D721Med (cell line): ENCODE measurements at regions not wholly inside any gene's neighbourhood (a gene's known extent, or its start where the extent isn't known, plus 50 kb on each side); places are given as distances from the start of the nearest gene placed in this dataset.
"Not testable (repeated sequence)": the region's sequence is repeated elsewhere in the genome, so short reads cannot be mapped to it uniquely, and the experiment has no call there.

Experiments used
- DNase-seq: peaks from one replicate; pipeline ENCODE4 v3.0.0; 2011; ENCODE audit warnings: low spot score; ENCODE audit not compliant: insufficient read length
- FAIRE-seq: peaks from 2 replicates; lab custom pipeline; 2011; peaks lifted over from hg19 to GRCh38; lab: Jason Lieb, UNC
- TF ChIP-seq, protein P1 (sequence below): IDR thresholded peaks from 2 replicates; pipeline ENCODE4 v1.5.1; 2012; ENCODE audit warnings: mild to moderate bottlenecking, control low read depth; ENCODE audit not compliant: insufficient read depth; ENCODE audit errors: missing control alignments

DNA sequence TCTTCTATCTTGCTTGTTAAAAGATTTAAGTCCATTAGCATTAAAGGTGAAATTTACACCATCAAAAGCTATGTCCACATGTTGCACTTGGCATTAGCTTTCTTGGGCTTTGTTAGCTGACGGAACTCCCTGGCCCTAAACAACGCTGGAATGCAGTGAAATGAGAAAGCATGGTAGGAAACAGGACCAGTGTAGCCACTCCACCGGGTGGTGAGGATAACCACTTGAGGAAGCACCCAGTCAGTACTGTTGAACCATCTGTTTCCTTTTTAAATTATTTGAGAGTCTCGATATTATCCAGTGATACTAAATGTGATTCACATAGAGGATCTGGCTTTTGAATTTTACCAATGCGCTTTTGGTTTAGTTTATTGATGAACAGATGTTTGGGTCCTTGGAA lies 374.9 kb upstream of the NOX3 start:
- FAIRE-seq (no peak), DNase-seq (no peak)
- TF ChIP-seq, protein P1, sequence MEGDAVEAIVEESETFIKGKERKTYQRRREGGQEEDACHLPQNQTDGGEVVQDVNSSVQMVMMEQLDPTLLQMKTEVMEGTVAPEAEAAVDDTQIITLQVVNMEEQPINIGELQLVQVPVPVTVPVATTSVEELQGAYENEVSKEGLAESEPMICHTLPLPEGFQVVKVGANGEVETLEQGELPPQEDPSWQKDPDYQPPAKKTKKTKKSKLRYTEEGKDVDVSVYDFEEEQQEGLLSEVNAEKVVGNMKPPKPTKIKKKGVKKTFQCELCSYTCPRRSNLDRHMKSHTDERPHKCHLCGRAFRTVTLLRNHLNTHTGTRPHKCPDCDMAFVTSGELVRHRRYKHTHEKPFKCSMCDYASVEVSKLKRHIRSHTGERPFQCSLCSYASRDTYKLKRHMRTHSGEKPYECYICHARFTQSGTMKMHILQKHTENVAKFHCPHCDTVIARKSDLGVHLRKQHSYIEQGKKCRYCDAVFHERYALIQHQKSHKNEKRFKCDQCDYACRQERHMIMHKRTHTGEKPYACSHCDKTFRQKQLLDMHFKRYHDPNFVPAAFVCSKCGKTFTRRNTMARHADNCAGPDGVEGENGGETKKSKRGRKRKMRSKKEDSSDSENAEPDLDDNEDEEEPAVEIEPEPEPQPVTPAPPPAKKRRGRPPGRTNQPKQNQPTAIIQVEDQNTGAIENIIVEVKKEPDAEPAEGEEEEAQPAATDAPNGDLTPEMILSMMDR: no peak

DNA sequence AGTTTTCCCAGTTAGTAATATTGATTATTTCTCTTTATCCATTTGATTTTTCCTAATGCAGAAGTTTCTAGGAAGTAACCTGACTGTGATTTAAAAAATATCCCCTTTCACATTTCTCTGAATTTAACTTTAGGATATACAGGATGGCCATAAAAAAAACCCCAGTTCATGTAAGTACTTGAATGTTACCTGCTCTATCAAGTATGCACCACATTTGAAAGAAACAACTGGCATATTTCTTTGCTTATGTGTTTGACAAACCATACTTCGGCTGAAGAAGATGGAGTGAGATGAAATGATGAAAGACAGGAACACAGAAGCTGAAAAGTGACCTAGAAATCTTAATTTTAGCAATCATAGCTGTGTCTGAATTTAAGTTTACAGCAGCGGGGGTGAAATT lies 374.0 kb upstream of the NOX3 start:
- DNase-seq: no peak
- no peak for FAIRE-seq
- TF ChIP-seq, protein P1: no peak

DNA sequence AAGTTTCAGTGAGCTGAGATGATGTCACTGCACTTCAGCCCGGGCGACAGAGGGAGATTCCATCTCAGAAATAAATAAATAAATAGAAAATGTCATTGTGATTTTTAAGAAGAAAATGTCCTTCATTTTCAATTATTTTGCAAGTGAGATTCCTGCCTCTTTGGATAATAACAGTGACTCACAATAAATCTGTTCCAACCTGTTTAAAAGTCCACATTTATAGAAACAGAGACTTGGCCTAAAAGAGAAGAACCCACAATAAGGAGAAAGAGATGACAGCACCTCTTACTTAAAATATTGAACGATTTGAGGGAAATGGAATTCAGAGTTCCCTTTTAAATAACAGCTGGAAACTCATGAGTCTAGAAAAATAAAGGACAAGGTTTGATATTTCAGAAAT lies 373.4 kb upstream of the NOX3 start:
- no peak for FAIRE-seq
- DNase-seq: no peak
- TF ChIP-seq, protein P1: no peak

DNA sequence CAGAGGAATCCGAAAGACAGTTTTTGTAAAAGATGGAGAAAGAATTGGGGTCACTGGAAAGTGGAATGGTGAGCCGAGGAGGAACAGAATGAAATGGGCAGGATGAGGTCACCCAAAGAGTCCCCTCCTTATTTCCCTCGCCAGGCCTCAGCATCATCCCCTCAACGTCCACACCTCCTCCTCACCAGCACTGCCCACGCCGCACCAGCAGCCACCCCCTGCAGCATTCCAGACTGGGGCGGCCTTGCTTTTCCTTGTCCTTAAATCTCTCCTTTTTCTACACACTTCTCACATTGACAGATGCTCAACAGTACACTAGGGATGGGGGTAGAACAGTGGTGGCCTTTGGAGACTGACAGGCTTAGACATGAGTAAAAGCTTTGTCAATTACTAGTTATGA lies 363.1 kb upstream of the NOX3 start:
- DNase-seq: no peak
- FAIRE-seq: no peak
- TF ChIP-seq, protein P1: no peak

DNA sequence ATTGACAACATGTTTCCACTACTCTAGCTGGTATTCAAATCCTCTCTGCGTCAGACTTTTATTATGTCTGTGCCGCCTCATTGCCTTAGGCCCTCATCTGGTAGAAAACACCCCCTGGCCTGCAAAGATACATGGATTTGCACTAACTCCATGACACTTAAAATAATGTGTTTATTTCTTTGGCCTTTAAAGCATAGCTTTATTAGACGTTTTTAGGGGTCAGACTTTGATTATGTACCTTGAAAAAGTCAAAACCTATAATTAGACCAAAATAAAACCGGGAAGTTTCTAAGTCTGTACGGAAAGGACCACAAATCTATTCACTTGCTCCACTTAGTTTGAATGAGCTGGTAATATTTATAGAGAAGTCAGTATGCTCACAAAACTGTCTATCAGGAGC lies 357.9 kb upstream of the NOX3 start:
- no peak for FAIRE-seq
- TF ChIP-seq, protein P1: no peak
- DNase-seq: no peak

DNA sequence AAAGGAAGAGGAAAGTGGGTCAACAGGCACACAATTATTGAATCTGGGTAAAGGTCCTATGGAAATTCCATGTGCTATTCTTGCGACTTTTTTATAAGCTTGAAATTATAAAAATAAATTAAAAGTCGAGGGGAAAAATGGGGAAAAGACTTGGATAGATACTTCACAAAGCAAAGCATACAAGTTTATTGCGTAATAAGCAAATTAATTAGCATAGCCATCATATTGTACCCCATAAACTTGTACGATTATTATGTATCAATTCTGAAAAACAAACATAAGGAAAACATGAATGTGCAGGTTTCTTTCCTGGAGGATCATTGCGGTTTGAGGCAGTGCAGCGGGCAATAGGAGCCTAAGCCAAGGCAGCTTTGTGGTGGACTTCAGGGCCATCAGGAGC lies 351.6 kb upstream of the NOX3 start:
- TF ChIP-seq, protein P1: no peak
- FAIRE-seq: no peak
- DNase-seq: no peak

DNA sequence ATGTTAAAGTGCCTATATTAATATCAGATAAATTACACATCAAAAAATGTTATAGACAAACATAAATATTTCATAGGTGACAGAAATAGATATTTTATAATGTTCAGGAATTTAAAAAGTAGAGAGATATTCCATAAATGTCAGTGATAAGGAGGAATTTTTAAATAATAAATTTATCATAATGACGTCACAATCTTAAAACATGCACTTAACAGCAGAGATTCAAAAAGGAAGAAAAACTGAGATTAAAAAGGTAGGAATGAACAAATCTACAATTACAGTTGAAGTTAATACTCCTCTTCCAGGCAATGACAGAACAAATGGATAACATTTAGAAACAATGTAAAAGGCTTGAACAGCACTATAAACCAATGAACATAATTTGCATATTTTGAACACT lies 345.4 kb upstream of the NOX3 start:
- FAIRE-seq: no peak
- TF ChIP-seq, protein P1: no peak
- DNase-seq: no peak

DNA sequence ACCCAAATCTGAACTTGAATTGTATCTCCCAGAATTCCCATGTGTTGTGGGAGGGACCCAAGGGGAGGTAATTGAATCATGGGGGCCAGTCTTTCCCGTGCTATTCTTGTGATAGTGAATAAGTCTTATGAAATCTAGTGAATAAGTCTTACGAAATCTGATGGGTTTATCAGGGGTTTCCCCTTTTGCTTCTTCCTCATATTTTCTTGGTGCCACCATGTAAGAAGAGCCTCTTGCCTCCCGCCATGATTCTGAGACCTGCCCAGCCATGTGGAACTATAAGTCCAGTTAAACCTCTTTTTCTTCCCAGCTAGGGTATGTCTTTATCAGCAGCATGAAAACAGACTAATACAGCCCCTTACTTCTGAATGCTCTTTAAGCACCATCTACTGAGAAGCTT lies 343.2 kb upstream of the NOX3 start:
- not testable (repeated sequence) for FAIRE-seq, DNase-seq
